ENCODE measurements at regions not wholly inside any gene's neighbourhood (a gene's known extent, or its start where the extent isn't known, plus 50 kb on each side); places are given as distances from the start of the nearest gene placed in this dataset.

DNA sequence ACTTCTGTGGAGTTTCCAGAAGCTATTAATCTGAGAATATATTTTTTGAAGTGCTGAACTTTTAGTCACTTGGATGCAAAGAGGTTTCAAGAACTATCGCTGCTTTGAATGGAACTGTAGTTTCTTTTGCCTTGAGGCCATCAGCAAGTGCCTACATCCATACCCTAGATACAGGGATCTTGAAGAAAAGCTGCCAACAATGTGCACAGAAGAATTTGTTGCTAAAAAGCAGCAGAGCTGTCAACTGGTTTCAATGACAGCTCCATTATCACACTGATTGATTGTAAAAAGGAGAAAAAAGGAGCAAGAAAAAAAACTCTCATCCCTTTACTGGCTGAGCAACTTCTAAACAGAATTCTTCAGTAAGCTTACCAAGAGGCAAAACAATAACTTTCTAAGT, 251.0 kb upstream of the NRSN1 start:
- no peak for DNase-seq (ENCODE audit: low read depth in 1 of 2, low spot score in 1 of 2)
- ChIA-PET CTCF (no interaction called here), POLR2A (no interaction called here)

DNA sequence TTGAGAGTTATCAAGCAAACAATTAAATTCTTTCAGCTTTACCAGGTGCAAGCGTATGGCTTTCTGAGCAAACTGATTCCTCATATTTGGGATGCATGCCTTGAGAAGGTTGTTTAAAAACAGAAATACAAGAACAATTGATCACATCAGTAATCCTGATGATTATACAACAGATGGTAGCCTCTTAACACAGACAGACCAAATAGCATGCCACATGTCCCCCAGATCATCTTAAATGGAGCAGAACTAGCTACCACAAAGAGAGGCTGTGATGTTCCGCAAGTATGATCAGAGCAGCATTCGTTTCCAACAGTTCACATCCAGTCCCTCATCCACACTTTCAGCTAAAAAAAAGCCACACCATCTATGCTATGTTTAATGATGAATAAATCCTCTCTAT, 246.2 kb upstream of the NRSN1 start:
- Histone ChIP-seq H3K9me3 (no peaks in the 10 kb centered on the region), H3K4me2 (no peak overlapping the region), H3K4me1 (no peaks in the 10 kb centered on the region), H3K4me3 (no peak overlapping the region), H3K27ac (no peak overlapping the region)
- FAIRE-seq (no peak), ATAC-seq (no peak), DNase-seq (ENCODE audit: low read depth in 1 of 2, low spot score in 1 of 2) (no peak)
- 43% methylated on average over 3 of the region's 3 CpGs for WGBS (ENCODE audit: missing lambda C conversion rate)
- TF ChIP-seq RAD21 (conservative IDR thresholded peaks at IDR 0.05 in 1 of 2, IDR thresholded peaks at IDR 0.05 in 1 of 2) (no peak), HOXB13 (CRISPR knock-in tag; IDR thresholded peaks at IDR 0.05; ENCODE audit: low read depth) (no peak), RFX5 (IDR thresholded peaks at IDR 0.05) (no peak), EHMT2 (IDR thresholded peaks at IDR 0.05; ENCODE audit: low read depth) (no peak), ZNF302 (CRISPR knock-in tag; IDR thresholded peaks at IDR 0.05) (no peak), NR3C1 (IDR thresholded peaks at IDR 0.05) (no peak), SREBF2 (IDR thresholded peaks at IDR 0.05) (no peak), ZFP36 (IDR thresholded peaks at IDR 0.05; ENCODE audit: borderline replicate concordance, partially characterized antibody) (no peak)
- TF ChIP-seq, protein P1, sequence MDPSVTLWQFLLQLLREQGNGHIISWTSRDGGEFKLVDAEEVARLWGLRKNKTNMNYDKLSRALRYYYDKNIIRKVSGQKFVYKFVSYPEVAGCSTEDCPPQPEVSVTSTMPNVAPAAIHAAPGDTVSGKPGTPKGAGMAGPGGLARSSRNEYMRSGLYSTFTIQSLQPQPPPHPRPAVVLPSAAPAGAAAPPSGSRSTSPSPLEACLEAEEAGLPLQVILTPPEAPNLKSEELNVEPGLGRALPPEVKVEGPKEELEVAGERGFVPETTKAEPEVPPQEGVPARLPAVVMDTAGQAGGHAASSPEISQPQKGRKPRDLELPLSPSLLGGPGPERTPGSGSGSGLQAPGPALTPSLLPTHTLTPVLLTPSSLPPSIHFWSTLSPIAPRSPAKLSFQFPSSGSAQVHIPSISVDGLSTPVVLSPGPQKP (IDR thresholded peaks at IDR 0.05; ENCODE audit: low read depth, low read length) = no peak
- TF ChIP-seq, protein P2, sequence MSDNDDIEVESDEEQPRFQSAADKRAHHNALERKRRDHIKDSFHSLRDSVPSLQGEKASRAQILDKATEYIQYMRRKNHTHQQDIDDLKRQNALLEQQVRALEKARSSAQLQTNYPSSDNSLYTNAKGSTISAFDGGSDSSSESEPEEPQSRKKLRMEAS (IDR thresholded peaks at IDR 0.05) = no peak
- CTCF ChIA-PET = interaction anchor here (0.6 kb wide), 1 partner anchor 312 kb away, joined by 3 read pairs; no protein-coding TSS in a partner anchor
- POLR2A ChIA-PET = no interaction called here

More for the DNA sequence above, 251.0 kb upstream of the NRSN1 start:
- H3K4me3 ChIP-seq = no peak overlapping the region
- H3K4me1 ChIP-seq = no peaks in the 10 kb centered on the region
- FAIRE-seq (no peak), ATAC-seq (no peak)
- no peak overlapping the region for H3K4me2 ChIP-seq
- TF ChIP-seq MYC (IDR thresholded peaks at IDR 0.05; ENCODE audit: borderline replicate concordance, low read length) (no peak), HOXB5 (CRISPR knock-in tag; IDR thresholded peaks at IDR 0.05) (no peak), HOXB13 (CRISPR knock-in tag; IDR thresholded peaks at IDR 0.05; ENCODE audit: low read depth) (no peak), POLR2AphosphoS2 (conservative IDR thresholded peaks at IDR 0.05; ENCODE audit: low read length) (no peak), FOSL2 (IDR thresholded peaks at IDR 0.05) (no peak), FOSL2 (CRISPR knock-in tag; IDR thresholded peaks at IDR 0.05) (no peak), ZNF302 (CRISPR knock-in tag; IDR thresholded peaks at IDR 0.05) (no peak), NFE2L2 (conservative IDR thresholded peaks at IDR 0.05; ENCODE audit: low read length) (no peak), HOXA7 (CRISPR knock-in tag; IDR thresholded peaks at IDR 0.05) (no peak), RAD21 (conservative IDR thresholded peaks at IDR 0.05 in 1 of 2, IDR thresholded peaks at IDR 0.05 in 1 of 2) (no peak), HEYL (CRISPR knock-in tag; IDR thresholded peaks at IDR 0.05) (no peak)
- TF ChIP-seq, protein P3, sequence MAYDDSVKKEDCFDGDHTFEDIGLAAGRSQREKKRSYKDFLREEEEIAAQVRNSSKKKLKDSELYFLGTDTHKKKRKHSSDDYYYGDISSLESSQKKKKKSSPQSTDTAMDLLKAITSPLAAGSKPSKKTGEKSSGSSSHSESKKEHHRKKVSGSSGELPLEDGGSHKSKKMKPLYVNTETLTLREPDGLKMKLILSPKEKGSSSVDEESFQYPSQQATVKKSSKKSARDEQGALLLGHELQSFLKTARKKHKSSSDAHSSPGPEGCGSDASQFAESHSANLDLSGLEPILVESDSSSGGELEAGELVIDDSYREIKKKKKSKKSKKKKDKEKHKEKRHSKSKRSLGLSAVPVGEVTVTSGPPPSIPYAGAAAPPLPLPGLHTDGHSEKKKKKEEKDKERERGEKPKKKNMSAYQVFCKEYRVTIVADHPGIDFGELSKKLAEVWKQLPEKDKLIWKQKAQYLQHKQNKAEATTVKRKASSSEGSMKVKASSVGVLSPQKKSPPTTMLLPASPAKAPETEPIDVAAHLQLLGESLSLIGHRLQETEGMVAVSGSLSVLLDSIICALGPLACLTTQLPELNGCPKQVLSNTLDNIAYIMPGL (CRISPR knock-in tag; IDR thresholded peaks at IDR 0.05; ENCODE audit: borderline replicate concordance) = no peak
- WGBS (ENCODE audit: missing lambda C conversion rate) = 48% methylated on average over 1 of the region's 1 CpG
- no peak overlapping the region for H3K27ac ChIP-seq
- H3K9me3 ChIP-seq = no peaks in the 10 kb centered on the region

DNA sequence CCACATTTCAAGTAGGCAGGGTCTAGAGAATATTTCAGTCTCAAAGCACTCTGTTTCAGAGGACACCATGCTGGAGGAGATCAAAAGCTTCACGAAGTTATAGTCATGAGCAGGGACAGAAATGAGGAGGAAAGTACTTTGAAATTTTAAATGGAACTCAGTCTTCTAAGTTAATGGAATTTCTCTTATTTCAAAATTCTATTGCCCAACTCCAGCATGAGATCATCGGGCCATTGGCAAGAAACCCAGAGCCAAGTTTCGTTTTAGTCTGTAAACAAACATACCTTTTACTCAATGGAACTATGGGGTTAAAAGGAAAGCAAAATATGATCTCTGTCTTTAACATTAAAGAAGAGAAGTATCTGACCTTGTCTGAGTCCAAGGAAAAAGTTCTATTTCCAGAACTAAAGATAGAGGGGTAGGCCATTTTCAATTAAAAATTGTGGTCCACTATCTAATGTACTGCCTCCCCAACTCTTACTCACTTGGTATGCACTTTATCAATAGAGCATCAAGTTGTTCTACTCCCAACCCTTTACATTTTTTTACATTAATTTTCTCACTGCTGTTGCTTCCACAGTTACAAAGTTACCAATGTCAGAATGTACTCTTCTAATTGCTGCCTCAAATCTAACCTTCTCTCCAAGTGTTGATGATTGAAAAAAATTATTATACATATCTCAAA, 235.3 kb upstream of the NRSN1 start:
- Histone ChIP-seq H3K9me3 (no peaks in the 10 kb centered on the region), H3K4me3 (no peak overlapping the region), H3K4me2 (no peak overlapping the region), H3K27ac (no peak overlapping the region), H3K4me1 (no peaks in the 10 kb centered on the region)
- no peak for TF ChIP-seq POLR2A (IDR thresholded peaks at IDR 0.05; ENCODE audit: low read length)
- no peak for TF ChIP-seq RARB (CRISPR knock-in tag; IDR thresholded peaks at IDR 0.05)
- TF ChIP-seq JUN (IDR thresholded peaks at IDR 0.05) = no peak
- TF ChIP-seq HOXB13 (CRISPR knock-in tag; IDR thresholded peaks at IDR 0.05; ENCODE audit: low read depth) = no peak
- TF ChIP-seq MAFK (IDR thresholded peaks at IDR 0.05; ENCODE audit: partially characterized antibody) = no peak
- no peak for TF ChIP-seq POLR2AphosphoS2 (conservative IDR thresholded peaks at IDR 0.05; ENCODE audit: low read length)
- no peak for TF ChIP-seq ZNF302 (CRISPR knock-in tag; IDR thresholded peaks at IDR 0.05)
- no peak for TF ChIP-seq FOXS1 (CRISPR knock-in tag; IDR thresholded peaks at IDR 0.05)
- no peak for TF ChIP-seq MAZ (IDR thresholded peaks at IDR 0.05; ENCODE audit: borderline replicate concordance, low read depth, low read length)
- TF ChIP-seq ZSCAN20 (CRISPR knock-in tag; IDR thresholded peaks at IDR 0.05) = no peak
- TF ChIP-seq, protein P4, sequence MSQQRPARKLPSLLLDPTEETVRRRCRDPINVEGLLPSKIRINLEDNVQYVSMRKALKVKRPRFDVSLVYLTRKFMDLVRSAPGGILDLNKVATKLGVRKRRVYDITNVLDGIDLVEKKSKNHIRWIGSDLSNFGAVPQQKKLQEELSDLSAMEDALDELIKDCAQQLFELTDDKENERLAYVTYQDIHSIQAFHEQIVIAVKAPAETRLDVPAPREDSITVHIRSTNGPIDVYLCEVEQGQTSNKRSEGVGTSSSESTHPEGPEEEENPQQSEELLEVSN (IDR thresholded peaks at IDR 0.05; ENCODE audit: borderline replicate concordance, low read depth) = no peak
- no peak for TF ChIP-seq JUNB (IDR thresholded peaks at IDR 0.05)
- TF ChIP-seq SMC3 (IDR thresholded peaks at IDR 0.05) = no peak
- no peak for TF ChIP-seq NPAS2 (CRISPR knock-in tag; IDR thresholded peaks at IDR 0.05; ENCODE audit: borderline replicate concordance)
- no peak for TF ChIP-seq BHLHE40 (IDR thresholded peaks at IDR 0.05; ENCODE audit: low read depth, low read length)
- no peak for TF ChIP-seq NFE2L2 (conservative IDR thresholded peaks at IDR 0.05; ENCODE audit: low read length)
- no peak for TF ChIP-seq MYC (IDR thresholded peaks at IDR 0.05; ENCODE audit: borderline replicate concordance, low read length)
- TF ChIP-seq FOSB (CRISPR knock-in tag; IDR thresholded peaks at IDR 0.05) = no peak
- ATAC-seq = no peak
- ChIA-PET CTCF (no interaction called here), POLR2A (no interaction called here)
- 0% methylated on average over 3 of the region's 3 CpGs for WGBS (ENCODE audit: missing lambda C conversion rate)
- FAIRE-seq = no peak
- DNase-seq (ENCODE audit: low read depth in 1 of 2, low spot score in 1 of 2) = no peak

Measured in A549 (cell line).